ENCODE measurements at regions not wholly inside any gene's neighbourhood (a gene's known extent, or its start where the extent isn't known, plus 50 kb on each side); places are given as distances from the start of the nearest gene placed in this dataset.

DNA sequence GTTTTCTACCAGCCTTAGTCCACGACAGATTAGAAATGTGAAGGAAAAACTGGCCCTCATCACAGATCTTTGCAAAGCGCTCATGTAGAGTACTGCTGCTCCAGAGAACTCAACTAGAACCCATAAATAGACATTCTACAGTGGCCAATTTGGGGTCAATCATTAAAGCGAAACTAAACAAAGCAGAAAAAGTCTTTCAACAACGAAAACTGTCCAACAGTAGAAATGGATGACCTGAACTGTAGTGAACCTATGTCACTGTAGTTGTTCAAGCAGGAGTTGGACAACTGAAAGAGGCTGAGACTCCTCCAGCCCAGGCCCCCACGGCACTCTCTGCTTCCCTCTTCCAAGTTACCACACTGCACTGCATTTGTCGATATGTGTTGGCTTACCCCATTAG is 472.6 kb downstream of the BCAT1 start:
- Histone ChIP-seq H3K9me3 (no peaks in the 10 kb centered on the region), H3K27ac (no peak overlapping the region), H3K36me3 (no peaks in the 10 kb centered on the region), H3K4me3 (ENCODE audit: low read depth in 1 of 2, low read length in 1 of 2) (no peak overlapping the region), H3K27me3 (no peaks in the 10 kb centered on the region), H3K4me1 (ENCODE audit: control insufficient read depth in 1 of 2, insufficient read depth in 1 of 2, low read depth in 1 of 2, low read length in 1 of 2) (no peaks in the 10 kb centered on the region)
- TF ChIP-seq CTCF (IDR thresholded peaks at IDR 0.05) = no peak

- no peaks in the 10 kb centered on the region for H3K9me3 ChIP-seq
- no peak overlapping the region for H3K27ac ChIP-seq
- peaks cover 1 to 3% of the 10 kb centered on the region in 2 experiments for H3K4me1 ChIP-seq (ENCODE audit: control insufficient read depth in 1 of 2, insufficient read depth in 1 of 2, low read depth in 1 of 2, low read length in 1 of 2)
- no peak for TF ChIP-seq CTCF (IDR thresholded peaks at IDR 0.05)
- H3K27me3 ChIP-seq = no peaks in the 10 kb centered on the region
- H3K36me3 ChIP-seq = no peaks in the 10 kb centered on the region
- no peak overlapping the region for H3K4me3 ChIP-seq (ENCODE audit: low read depth in 1 of 2, low read length in 1 of 2)
Observed at GRCh38 chr12:24475337-24475736, 473.6 kb downstream of the BCAT1 start.

- Histone ChIP-seq H3K9me3 (no peaks in the 10 kb centered on the region), H3K4me3 (ENCODE audit: low read depth in 1 of 2, low read length in 1 of 2) (no peak overlapping the region), H3K27ac (no peak overlapping the region), H3K4me1 (ENCODE audit: control insufficient read depth in 1 of 2, insufficient read depth in 1 of 2, low read depth in 1 of 2, low read length in 1 of 2) (peaks cover 6 to 9% of the 10 kb centered on the region in 2 experiments), H3K36me3 (no peaks in the 10 kb centered on the region), H3K27me3 (no peaks in the 10 kb centered on the region)
- no peak for TF ChIP-seq CTCF (IDR thresholded peaks at IDR 0.05)
Observed at GRCh38 chr12:24473097-24473496, 475.8 kb downstream of the BCAT1 start.

GRCh38 chr12:24470050-24470449 is 478.9 kb downstream of the BCAT1 start:
- no peaks in the 10 kb centered on the region for H3K9me3 ChIP-seq
- H3K36me3 ChIP-seq = no peaks in the 10 kb centered on the region
- H3K4me1 ChIP-seq (ENCODE audit: control insufficient read depth in 1 of 2, insufficient read depth in 1 of 2, low read depth in 1 of 2, low read length in 1 of 2) = peaks cover 26 to 32% of the 10 kb centered on the region in 2 experiments

GRCh38 chr12:24469089-24469488 is 479.8 kb downstream of the BCAT1 start:
- no peak overlapping the region for H3K27ac ChIP-seq
- H3K9me3 ChIP-seq = no peaks in the 10 kb centered on the region
- no peak overlapping the region for H3K4me3 ChIP-seq (ENCODE audit: low read depth in 1 of 2, low read length in 1 of 2)
- no peaks in the 10 kb centered on the region for H3K36me3 ChIP-seq
- H3K4me1 ChIP-seq (ENCODE audit: control insufficient read depth in 1 of 2, insufficient read depth in 1 of 2, low read depth in 1 of 2, low read length in 1 of 2) = peaks cover 26 to 32% of the 10 kb centered on the region in 2 experiments
- no peak for TF ChIP-seq CTCF (IDR thresholded peaks at IDR 0.05)
- no peaks in the 10 kb centered on the region for H3K27me3 ChIP-seq

More at GRCh38 chr12:24470050-24470449, 478.9 kb downstream of the BCAT1 start:
- TF ChIP-seq CTCF (IDR thresholded peaks at IDR 0.05) = no peak
- Histone ChIP-seq H3K27me3 (no peaks in the 10 kb centered on the region), H3K4me3 (ENCODE audit: low read depth in 1 of 2, low read length in 1 of 2) (no peak overlapping the region), H3K27ac (no peak overlapping the region)

DNA sequence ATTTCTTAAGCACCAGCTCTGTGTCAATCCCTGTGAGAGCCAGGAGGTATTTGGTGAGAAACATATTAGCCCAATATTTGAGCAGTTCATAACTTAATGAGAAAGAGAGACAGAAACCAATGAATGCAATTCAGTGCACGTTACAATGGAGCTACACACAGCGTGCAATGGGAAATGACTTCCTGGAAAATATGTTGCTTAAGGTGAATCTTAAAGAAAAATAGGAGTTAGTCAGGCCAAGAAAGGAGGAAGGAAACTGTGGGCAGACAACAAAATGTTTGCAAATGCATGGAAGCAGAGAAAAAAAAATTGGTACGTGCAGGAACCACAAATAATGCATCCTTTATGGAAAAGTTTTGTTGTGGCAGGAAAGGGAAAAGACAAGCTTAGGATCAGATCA is 481.7 kb downstream of the BCAT1 start:
- Histone ChIP-seq H3K27ac (no peak overlapping the region), H3K4me3 (ENCODE audit: low read depth in 1 of 2, low read length in 1 of 2) (no peak overlapping the region)
- no peak for TF ChIP-seq CTCF (IDR thresholded peaks at IDR 0.05)

More for the DNA sequence above, 481.7 kb downstream of the BCAT1 start:
- Histone ChIP-seq H3K4me1 (ENCODE audit: control insufficient read depth in 1 of 2, insufficient read depth in 1 of 2, low read depth in 1 of 2, low read length in 1 of 2) (peaks cover 26 to 32% of the 10 kb centered on the region in 2 experiments), H3K36me3 (no peaks in the 10 kb centered on the region), H3K27me3 (no peaks in the 10 kb centered on the region), H3K9me3 (no peaks in the 10 kb centered on the region)
